HG03097 (cell line): ENCODE measurements at regions not wholly inside any gene's neighbourhood (a gene's known extent, or its start where the extent isn't known, plus 50 kb on each side); places are given as distances from the start of the nearest gene placed in this dataset.

Experiments used
- ATAC-seq: cut with Tn5 transposase; IDR thresholded peaks from one replicate; pipeline ENCODE4 v1.9.1; 2021; ENCODE audit not compliant: unreplicated experiment, low FRiP score

- no peak for ATAC-seq
These were observed 145.5 kb upstream of the UMPS start for GRCh38 chr3:124584552-124585391.

GRCh38 chr3:124586126-124587052, 143.9 kb upstream of the UMPS start:
- no peak for ATAC-seq

- no peak for ATAC-seq
These were observed 143.2 kb upstream of the UMPS start for GRCh38 chr3:124587053-124587408.

GRCh38 chr3:124588036-124588435, 142.2 kb upstream of the UMPS start:
- no peak for ATAC-seq

- no peak for ATAC-seq
These were observed 141.5 kb upstream of the UMPS start for GRCh38 chr3:124588794-124589193.

GRCh38 chr3:124591699-124592098, 138.6 kb upstream of the UMPS start:
- ATAC-seq, result no peak

- ATAC-seq, result peak; percentile 66
These were observed 137.4 kb upstream of the UMPS start for GRCh38 chr3:124592658-124593441.

- ATAC-seq, result no peak
These were observed 136.8 kb upstream of the UMPS start for GRCh38 chr3:124593442-124593829.

GRCh38 chr3:124594581-124594980, 135.7 kb upstream of the UMPS start:
- ATAC-seq, result no peak

- no peak for ATAC-seq
These were observed 133.0 kb upstream of the UMPS start for GRCh38 chr3:124597273-124597672.

- ATAC-seq, result no peak
These were observed 132.3 kb upstream of the UMPS start for GRCh38 chr3:124597979-124598378.

- ATAC-seq, result no peak
These were observed 131.0 kb upstream of the UMPS start for GRCh38 chr3:124599147-124599765.

GRCh38 chr3:124599779-124600693, 130.2 kb upstream of the UMPS start:
- no peak for ATAC-seq

GRCh38 chr3:124600765-124601164, 129.5 kb upstream of the UMPS start:
- no peak for ATAC-seq

GRCh38 chr3:124601190-124601589, 129.1 kb upstream of the UMPS start:
- ATAC-seq, result no peak

GRCh38 chr3:124602980-124603627, 127.1 kb upstream of the UMPS start:
- no peak for ATAC-seq

GRCh38 chr3:124605781-124606579, 124.3 kb upstream of the UMPS start:
- ATAC-seq, result no peak

GRCh38 chr3:124607163-124607562, 123.1 kb upstream of the UMPS start:
- ATAC-seq, result no peak
